CD14-positive monocyte (primary cell): ENCODE measurements at regions not wholly inside any gene's neighbourhood (a gene's known extent, or its start where the extent isn't known, plus 50 kb on each side); places are given as distances from the start of the nearest gene placed in this dataset.

Source experiments
- DNase-seq, 3 donors: peaks; one replicate each; pipeline ENCODE4 v3.0.0-alpha.2; 2011 to 2022
- H2AFZ ChIP-seq: 2 replicates; pipeline ENCODE4 v1.6.0; 2012; ENCODE audit warnings: mild to moderate bottlenecking, low read depth, low read length, inconsistent platforms; ENCODE audit not compliant: insufficient read depth, poor library complexity, severe bottlenecking
- H3K27ac ChIP-seq, 2 donors: 1 replicate in 1 of 2; 2 replicates in 1 of 2; pipeline ENCODE4 v1.5.1; 2012 to 2013; ENCODE audit warnings: low read length in 2 of 2, control low read depth in 1 of 2, inconsistent platforms in 1 of 2, low read depth in 1 of 2, mild to moderate bottlenecking in 1 of 2
- H3K27me3 ChIP-seq, 2 donors: one replicate each; pipeline versions ENCODE4 v1.6.0 to v1.6.1; 2011 to 2013; ENCODE audit warnings: low read length in 2 of 2; ENCODE audit not compliant: control insufficient read depth in 2 of 2, insufficient read depth in 2 of 2
- H3K36me3 ChIP-seq, 2 donors: replicated peaks in 1 of 2; 1 replicate in 1 of 2; 2 replicates in 1 of 2; pipeline versions ENCODE4 v1.5.1 to v1.6.1; 2012 to 2013; ENCODE audit warnings: low read length in 2 of 2, control low read depth in 1 of 2, inconsistent platforms in 1 of 2, mild to moderate bottlenecking in 1 of 2; ENCODE audit not compliant: insufficient read depth in 2 of 2, control insufficient read depth in 1 of 2
- H3K4me1 ChIP-seq, 2 donors: 1 replicate in 1 of 2; 2 replicates in 1 of 2; pipeline versions ENCODE4 v1.5.1 to v1.6.1; 2012 to 2013; ENCODE audit warnings: low read length in 2 of 2, control low read depth in 1 of 2, inconsistent platforms in 1 of 2, mild to moderate bottlenecking in 1 of 2, moderate library complexity in 1 of 2; ENCODE audit not compliant: insufficient read depth in 2 of 2, control insufficient read depth in 1 of 2
- H3K4me2 ChIP-seq: replicated peaks from 2 replicates; pipeline ENCODE3; 2012; ENCODE audit warnings: low read length, moderate library complexity, mild to moderate bottlenecking; ENCODE audit not compliant: poor library complexity, severe bottlenecking; ENCODE audit errors: extremely low read depth
- H3K4me3 ChIP-seq, 3 experiments: fragments of 200-600 bp in 1 of 3; sonication (generic) in 1 of 3; replicated peaks in 1 of 3; 1 replicate in 2 of 3; 2 replicates in 1 of 3; pipeline ENCODE4 v1.5.1; 2011 to 2013; ENCODE audit warnings: low read length in 3 of 3, mild to moderate bottlenecking in 3 of 3, control low read depth in 2 of 3, low read depth in 2 of 3, inconsistent platforms in 1 of 3, moderate library complexity in 1 of 3
- H3K79me2 ChIP-seq: 2 replicates; pipeline ENCODE4 v1.6.0; 2012; ENCODE audit warnings: mild to moderate bottlenecking, control low read depth, inconsistent platforms, low read length, moderate library complexity; ENCODE audit not compliant: insufficient read depth
- H3K9ac ChIP-seq: 2 replicates; pipeline ENCODE4 v1.6.0; 2017; ENCODE audit warnings: low read length, mild to moderate bottlenecking; ENCODE audit not compliant: insufficient read depth, poor library complexity, severe bottlenecking
- H3K9me3 ChIP-seq, 2 donors: replicated peaks in 1 of 2; 1 replicate in 1 of 2; 2 replicates in 1 of 2; pipeline versions ENCODE4 v1.5.1 to v1.6.1; 2012 to 2013; ENCODE audit warnings: low read length in 2 of 2, control low read depth in 1 of 2; ENCODE audit not compliant: control insufficient read depth in 1 of 2, insufficient read depth in 1 of 2
- H4K20me1 ChIP-seq: 2 replicates; pipeline ENCODE4 v1.6.0; 2012; ENCODE audit warnings: mild to moderate bottlenecking, low read length, control low read depth, moderate library complexity; ENCODE audit not compliant: insufficient read depth
- H3K27ac Mint-ChIP-seq, 7 donors: one replicate each; pipeline ENCODE4 v1.8.0; 2020; ENCODE audit warnings: mild to moderate bottlenecking in 7 of 7, mixed read lengths in 7 of 7, moderate library complexity in 6 of 7, inconsistent platforms in 2 of 7
- H3K27me3 Mint-ChIP-seq, 3 donors: one replicate each; pipeline ENCODE4 v1.8.0; 2021 to 2022; ENCODE audit warnings: low read depth in 3 of 3, mild to moderate bottlenecking in 3 of 3, mixed read lengths in 3 of 3, moderate library complexity in 3 of 3, inconsistent platforms in 1 of 3
- H3K36me3 Mint-ChIP-seq, 2 donors: one replicate each; pipeline ENCODE4 v1.8.0; 2020; ENCODE audit warnings: mixed read lengths in 2 of 2, inconsistent platforms in 1 of 2, mild to moderate bottlenecking in 1 of 2
- H3K4me1 Mint-ChIP-seq: one replicate; pipeline ENCODE4 v1.8.0; 2020; ENCODE audit warnings: mild to moderate bottlenecking, mixed read lengths
- H3K4me3 Mint-ChIP-seq, 2 donors: one replicate each; pipeline ENCODE4 v1.8.0; 2020; ENCODE audit warnings: mild to moderate bottlenecking in 2 of 2, mixed read lengths in 2 of 2, moderate library complexity in 1 of 2
- H3K9me3 Mint-ChIP-seq, 7 donors: one replicate each; pipeline ENCODE4 v1.8.0; 2020 to 2022; ENCODE audit warnings: mixed read lengths in 7 of 7, mild to moderate bottlenecking in 6 of 7, moderate library complexity in 6 of 7, inconsistent platforms in 2 of 7
- CTCF ChIP-seq: fragments of 200-600 bp; IDR thresholded peaks from one replicate; pipeline ENCODE4 v1.8.0; 2022; ENCODE audit warnings: antibody characterized with exemption, mild to moderate bottlenecking
- WGBS: methylation state at CpG from one replicate; pipeline ENCODE4 v1.1.5; 2013; ENCODE audit warnings: missing lambda C conversion rate; ENCODE audit not compliant: insufficient coverage; 5-methylcytosine and 5-hydroxymethylcytosine counted together
- intact Hi-C, 2 donors: fragments of 100-400 bp; cut with micrococcal nuclease; formaldehyde crosslinking; loops; one replicate each; pipeline versions ENCODE4 v1.15.0 to v1.15.1; 2023

GRCh38 chr1:30641572-30642353, 81.6 kb downstream of the MATN1 start:
- intact Hi-C loops = no loop called here
- Mint-ChIP-seq H3K4me1 (no peaks in the 10 kb centered on the region), H3K9me3 (peaks cover 0 to 6% (median 0%) of the 10 kb centered on the region in 7 donors), H3K36me3 (no peaks in the 10 kb centered on the region), H3K4me3 (no peak overlapping the region), H3K27ac (no peak overlapping the region), H3K27me3 (peaks cover 11 to 21% (median 18%) of the 10 kb centered on the region in 3 donors)
- no peaks in the 10 kb centered on the region for H3K36me3 ChIP-seq
- no peaks in the 10 kb centered on the region for H3K4me1 ChIP-seq
- no peaks in the 10 kb centered on the region for H3K79me2 ChIP-seq
- H3K4me2 ChIP-seq = no peak overlapping the region
- H4K20me1 ChIP-seq = no peaks in the 10 kb centered on the region
- H3K27ac ChIP-seq = no peak overlapping the region
- WGBS = 63% methylated on average over 9 of the region's 13 CpGs
- H3K4me3 ChIP-seq = no peak overlapping the region
- DNase-seq = no peak
- H3K27me3 ChIP-seq = no peaks in the 10 kb centered on the region
- H3K9me3 ChIP-seq = no peaks in the 10 kb centered on the region
- no peak for TF ChIP-seq CTCF
- no peak overlapping the region for H2AFZ ChIP-seq
- no peak overlapping the region for H3K9ac ChIP-seq

- intact Hi-C loops = no loop called here
- no peak for TF ChIP-seq CTCF
- no peak overlapping the region for H3K4me2 ChIP-seq
- Mint-ChIP-seq H3K9me3 (no peaks in the 10 kb centered on the region), H3K27me3 (peaks cover 7 to 18% (median 13%) of the 10 kb centered on the region in 3 donors), H3K36me3 (no peaks in the 10 kb centered on the region), H3K4me1 (no peaks in the 10 kb centered on the region), H3K4me3 (no peak overlapping the region), H3K27ac (no peak overlapping the region)
- no peaks in the 10 kb centered on the region for H3K36me3 ChIP-seq
- no peaks in the 10 kb centered on the region for H3K79me2 ChIP-seq
- no peak overlapping the region for H3K27ac ChIP-seq
- H2AFZ ChIP-seq = no peak overlapping the region
- no peaks in the 10 kb centered on the region for H3K4me1 ChIP-seq
- H3K9me3 ChIP-seq = no peaks in the 10 kb centered on the region
- DNase-seq = no peak
- H3K27me3 ChIP-seq = no peaks in the 10 kb centered on the region
- no peak overlapping the region for H3K9ac ChIP-seq
- H4K20me1 ChIP-seq = no peaks in the 10 kb centered on the region
- no peak overlapping the region for H3K4me3 ChIP-seq
- WGBS = 86% methylated on average over 8 of the region's 13 CpGs
Measured at GRCh38 chr1:30639881-30640452, 83.4 kb downstream of the MATN1 start.
